ENCODE measurements at regions not wholly inside any gene's neighbourhood (a gene's known extent, or its start where the extent isn't known, plus 50 kb on each side); places are given as distances from the start of the nearest gene placed in this dataset.

GRCh38 chr6:145483191-145483996, 251.9 kb downstream of the EPM2A start:
- no peak for DNase-seq

DNA sequence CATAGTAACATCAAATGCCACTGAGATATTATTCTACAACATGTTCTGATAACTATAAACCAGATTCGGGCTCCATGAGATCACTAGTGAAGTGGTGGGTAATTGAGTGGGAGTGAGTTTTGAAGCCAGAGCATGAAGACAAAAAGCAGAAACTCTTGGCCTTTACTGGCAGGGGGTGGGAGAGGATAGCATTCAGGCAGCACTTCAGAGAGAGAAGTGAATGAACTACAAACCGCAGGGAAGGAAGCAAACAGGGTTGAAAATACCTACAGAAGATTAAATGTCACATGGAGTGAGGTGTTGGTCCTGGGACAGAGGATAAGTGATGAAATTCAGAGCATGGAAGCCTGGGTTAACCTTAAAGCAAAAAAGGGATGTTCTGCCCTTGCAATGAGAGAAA, 250.0 kb downstream of the EPM2A start:
- DNase-seq = no peak

DNA sequence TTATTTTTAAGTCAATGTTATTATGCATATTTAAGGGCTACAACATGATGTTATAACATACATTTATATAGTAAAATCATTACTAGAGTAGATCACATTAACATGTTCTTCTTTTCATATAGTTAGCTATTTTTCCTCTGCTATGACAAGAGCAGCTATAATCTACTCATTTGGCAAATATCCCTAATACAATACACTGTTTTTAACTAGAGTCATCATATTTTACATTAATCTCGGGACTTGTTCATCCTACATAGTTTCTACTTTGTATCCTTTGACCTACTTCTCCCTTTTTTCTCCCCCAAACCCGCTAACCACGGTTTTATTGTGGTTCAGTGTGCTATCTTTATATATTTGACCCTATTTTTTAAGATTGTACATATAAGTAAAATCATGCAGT, 249.0 kb downstream of the EPM2A start:
- no peak for DNase-seq

DNA sequence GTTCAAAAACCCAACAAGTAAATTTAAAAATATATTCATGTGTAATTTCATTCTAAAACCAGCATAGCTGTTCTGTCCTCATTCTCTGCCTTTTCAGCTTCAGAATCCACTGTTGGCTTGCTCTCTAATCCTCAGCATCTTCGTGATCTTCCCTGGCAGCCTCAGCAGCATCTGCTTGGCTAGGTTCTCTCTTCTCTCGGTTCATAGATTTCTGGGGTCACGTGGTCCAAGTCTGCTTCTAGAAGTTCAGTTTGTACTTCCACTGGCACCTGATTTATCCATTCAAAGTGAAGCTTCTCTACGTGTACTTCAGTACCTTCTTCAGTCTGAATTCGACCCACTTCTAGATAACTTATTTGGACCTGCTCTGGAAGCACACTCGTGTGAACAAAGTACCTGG, 245.7 kb downstream of the EPM2A start:
- DNase-seq = no peak

GRCh38 chr6:145490068-145490467, 245.3 kb downstream of the EPM2A start:
- no peak for DNase-seq

- no peak for DNase-seq
Measured at GRCh38 chr6:145491126-145491525, 244.2 kb downstream of the EPM2A start.

- DNase-seq = no peak
Measured at GRCh38 chr6:145497006-145497405, 238.3 kb downstream of the EPM2A start.

GRCh38 chr6:145498425-145498824, 236.9 kb downstream of the EPM2A start:
- no peak for DNase-seq

GRCh38 chr6:145502416-145502815, 232.9 kb downstream of the EPM2A start:
- no peak for DNase-seq

DNA sequence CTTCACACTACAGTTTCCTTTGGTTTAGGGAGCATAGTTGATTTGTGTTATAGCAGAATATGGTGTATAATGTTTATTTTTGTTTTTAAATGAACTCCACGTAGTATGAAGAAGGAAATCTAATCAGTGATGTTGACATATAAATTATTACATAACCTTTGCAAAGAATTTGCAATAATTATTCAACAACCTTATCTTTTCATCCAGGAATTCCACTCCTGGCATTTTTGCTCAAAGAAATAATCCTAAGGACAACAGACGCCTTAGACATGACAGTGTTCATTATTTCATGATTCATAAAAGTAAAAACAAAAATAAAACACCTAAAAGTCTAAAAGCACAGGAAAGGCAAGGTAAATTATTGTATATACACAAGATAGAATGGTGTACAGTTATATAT, 229.2 kb downstream of the EPM2A start:
- no peak for DNase-seq

GRCh38 chr6:145506565-145506964, 228.8 kb downstream of the EPM2A start:
- no peak for DNase-seq

GRCh38 chr6:145507239-145507638, 228.1 kb downstream of the EPM2A start:
- no peak for DNase-seq

DNA sequence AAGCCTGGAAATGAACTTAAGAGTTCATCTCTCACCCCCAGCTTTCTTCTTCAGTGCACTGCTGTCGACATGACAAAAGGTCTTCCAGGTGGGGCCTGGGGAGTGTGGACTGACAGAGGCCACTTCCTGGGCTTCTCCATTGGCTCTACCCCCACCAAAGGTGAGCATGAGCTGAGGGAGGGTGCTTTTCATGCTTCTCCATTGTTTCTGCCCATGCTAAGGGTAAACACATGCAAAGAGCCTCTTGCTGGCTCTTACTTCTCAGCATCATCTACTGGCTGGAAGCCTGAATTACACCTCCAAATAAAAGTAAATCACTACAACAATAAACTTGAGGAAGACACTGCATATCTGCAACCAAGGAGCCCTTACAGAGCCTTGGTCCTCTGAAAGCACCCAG, 227.2 kb downstream of the EPM2A start:
- DNase-seq = no peak

- DNase-seq = no peak
Measured at GRCh38 chr6:145517492-145517891, 217.8 kb downstream of the EPM2A start.

GRCh38 chr6:145525038-145525437, 210.3 kb downstream of the EPM2A start:
- no peak for DNase-seq

- DNase-seq = no peak
Measured at GRCh38 chr6:145529582-145529981, 205.7 kb downstream of the EPM2A start.

DNA sequence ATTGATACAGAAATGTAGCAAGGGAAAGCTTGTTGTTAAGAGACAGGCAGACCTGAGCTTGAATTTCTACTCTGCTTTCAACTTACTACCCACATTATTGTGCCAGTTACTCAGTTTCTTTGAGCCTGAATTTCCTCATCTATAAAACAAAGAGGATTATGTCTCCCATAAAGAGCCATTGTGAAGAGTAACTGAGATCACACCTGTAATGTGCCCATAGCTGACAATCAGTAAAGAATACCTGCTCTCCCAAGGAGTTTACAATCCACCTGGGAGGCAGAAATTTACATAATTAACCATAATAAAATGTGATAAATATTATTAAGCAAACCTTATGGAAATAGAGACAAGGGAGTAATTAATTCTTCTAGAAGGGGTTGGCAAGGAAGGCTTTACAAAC, 204.9 kb downstream of the EPM2A start:
- DNase-seq = no peak

GRCh38 chr6:145531032-145531431, 204.3 kb downstream of the EPM2A start:
- no peak for DNase-seq

DNA sequence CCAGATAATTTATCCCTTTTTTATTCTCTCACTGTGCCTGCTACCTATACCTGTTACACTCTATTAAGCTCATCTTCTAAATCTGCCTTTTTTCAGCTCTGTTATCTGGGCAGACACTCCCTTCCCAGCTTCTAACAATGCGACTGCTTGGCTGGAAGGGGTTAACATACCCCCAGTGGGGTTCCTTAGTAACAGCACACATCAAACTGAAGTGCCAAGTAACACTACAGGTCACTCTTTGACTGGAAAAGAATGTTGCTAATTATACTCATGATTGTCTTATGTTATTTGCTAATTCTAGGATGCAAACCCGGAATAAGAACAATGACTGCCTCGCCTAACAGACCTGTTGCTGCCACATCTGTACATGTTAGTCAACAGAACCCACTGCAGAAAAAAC, 203.5 kb downstream of the EPM2A start:
- no peak for DNase-seq

DNA sequence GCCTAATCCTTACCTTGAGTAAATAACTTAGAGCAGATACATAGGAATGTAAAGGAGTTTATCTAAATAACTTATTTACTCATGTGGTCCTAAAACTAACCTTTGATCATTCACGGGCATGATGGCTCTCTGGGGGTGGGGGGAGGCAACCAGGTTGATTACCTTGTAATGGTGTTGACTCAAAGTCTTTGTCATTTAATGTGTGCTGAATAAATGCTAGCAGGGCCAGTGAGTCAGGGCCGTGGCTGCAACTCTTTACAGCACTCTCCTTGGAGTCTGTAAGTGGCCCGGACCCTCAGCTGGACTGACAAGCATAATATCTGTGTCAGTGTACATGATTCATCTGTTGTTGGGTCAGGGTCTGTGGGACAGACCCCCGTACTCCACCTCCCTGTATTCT, 203.0 kb downstream of the EPM2A start:
- DNase-seq = no peak

DNA sequence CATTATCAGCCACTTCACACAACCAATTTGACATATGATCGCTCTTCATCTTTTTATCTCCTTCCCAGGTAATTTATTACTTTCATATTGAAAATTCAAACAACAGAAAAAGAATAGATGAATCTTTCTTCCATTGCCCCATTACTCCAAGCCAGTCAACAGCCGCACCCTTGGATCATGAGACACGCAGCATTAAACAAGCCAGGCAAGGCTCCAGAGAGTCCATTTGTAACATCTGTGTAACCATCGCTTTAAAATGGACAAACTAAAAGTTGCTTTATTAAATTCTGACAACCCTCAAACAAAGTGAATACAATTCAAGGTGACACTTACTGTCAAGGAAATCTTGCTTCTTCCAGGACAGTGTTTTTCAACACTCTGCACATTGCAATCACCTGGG, 200.3 kb downstream of the EPM2A start:
- no peak for DNase-seq

DNA sequence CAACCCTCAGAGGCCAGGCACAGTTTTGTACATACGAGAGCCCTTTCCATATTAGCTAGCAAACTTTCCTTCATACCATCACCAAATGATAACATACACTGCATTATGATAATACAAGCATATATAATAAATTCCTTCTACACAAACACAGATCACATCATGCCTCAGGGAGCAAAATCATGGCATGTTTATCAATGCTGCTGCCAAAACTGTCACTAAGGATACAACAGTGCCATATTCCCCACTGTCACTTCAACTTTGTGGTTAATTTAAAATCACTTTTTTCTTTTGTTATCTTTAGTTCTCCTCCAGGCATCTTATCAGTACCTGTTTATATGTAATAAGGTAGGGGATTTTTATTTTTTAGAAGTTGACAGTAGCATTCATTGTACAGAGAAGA, 196.3 kb downstream of the EPM2A start:
- no peak for DNase-seq

DNA sequence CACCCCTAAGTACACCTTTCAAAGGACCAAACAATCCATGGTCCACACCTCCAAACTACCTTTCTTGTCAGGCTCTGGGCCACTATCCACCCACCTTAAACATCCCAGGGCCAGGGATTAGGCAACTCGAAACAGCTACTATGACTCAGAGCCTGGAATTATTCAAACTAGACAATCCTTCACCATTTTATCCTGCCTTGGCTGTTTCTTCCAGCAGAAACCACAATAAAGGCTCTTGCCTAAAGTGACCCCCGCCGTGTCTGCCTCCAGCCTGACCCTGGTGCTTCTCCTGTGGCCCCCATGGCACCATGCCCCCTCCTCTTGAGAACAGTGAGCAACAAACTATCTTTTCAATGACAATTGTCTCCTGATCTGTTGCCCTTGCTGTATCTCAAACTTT, 195.5 kb downstream of the EPM2A start:
- no peak for DNase-seq

DNA sequence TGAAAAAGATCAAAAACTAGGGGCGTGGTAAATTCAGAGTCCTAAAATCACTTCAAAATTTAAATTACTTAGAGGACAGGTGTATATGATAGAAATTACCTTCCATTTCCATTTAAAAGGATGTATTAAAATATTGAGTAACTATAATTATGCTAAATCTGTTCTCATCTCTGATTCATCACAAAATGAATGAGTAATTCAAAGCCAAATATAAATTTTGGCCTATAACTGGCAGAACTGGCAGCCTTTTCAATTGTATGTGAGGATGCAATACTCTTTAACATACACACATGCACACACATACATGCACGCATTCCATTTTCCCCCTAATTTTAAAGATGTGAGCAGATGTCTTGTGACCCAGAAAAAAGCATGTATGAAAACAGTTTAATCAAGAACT, 194.6 kb downstream of the EPM2A start:
- DNase-seq = no peak

DNA sequence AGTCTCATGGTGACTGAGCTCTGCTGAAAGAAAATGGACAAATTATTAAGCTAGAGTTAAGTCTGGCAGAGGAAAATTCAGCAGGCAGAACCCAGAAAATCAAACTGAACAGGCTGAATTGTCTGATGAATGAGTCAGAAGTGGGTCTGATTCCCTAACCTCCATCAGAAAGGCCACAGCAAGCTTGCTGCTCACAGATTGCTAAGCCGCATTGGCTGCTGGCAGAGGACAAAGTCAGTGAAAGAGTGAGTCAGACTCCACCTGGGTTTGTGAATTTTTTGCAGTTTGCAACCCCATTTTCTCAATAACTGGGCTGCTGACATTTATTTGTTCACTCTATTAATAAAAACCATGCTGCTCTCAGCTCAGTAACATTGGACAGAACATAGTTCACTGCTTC, 191.3 kb downstream of the EPM2A start:
- no peak for DNase-seq
